ENCODE measurements at regions not wholly inside any gene's neighbourhood (a gene's known extent, or its start where the extent isn't known, plus 50 kb on each side); places are given as distances from the start of the nearest gene placed in this dataset.

DNA sequence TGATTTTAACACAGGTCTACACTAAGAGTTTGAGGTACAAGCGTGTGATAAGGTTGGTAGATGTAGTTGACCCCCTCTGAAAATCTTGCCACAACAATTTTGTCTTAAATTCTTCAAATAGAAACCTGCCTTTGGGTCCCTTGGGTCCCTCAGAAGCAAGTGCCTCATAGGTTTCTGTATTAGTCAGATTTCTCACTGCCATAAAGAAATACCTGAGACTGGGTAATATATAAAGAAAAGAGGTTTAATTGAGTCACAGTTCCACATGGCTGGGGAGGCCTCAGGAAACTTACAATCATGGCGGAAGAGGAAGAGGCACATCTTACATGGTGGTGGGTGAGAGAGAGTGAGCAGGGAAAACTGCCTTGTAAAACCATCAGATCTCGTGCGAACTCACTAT, 301.2 kb downstream of the MAP2K6 start:
- TF ChIP-seq, protein P1, sequence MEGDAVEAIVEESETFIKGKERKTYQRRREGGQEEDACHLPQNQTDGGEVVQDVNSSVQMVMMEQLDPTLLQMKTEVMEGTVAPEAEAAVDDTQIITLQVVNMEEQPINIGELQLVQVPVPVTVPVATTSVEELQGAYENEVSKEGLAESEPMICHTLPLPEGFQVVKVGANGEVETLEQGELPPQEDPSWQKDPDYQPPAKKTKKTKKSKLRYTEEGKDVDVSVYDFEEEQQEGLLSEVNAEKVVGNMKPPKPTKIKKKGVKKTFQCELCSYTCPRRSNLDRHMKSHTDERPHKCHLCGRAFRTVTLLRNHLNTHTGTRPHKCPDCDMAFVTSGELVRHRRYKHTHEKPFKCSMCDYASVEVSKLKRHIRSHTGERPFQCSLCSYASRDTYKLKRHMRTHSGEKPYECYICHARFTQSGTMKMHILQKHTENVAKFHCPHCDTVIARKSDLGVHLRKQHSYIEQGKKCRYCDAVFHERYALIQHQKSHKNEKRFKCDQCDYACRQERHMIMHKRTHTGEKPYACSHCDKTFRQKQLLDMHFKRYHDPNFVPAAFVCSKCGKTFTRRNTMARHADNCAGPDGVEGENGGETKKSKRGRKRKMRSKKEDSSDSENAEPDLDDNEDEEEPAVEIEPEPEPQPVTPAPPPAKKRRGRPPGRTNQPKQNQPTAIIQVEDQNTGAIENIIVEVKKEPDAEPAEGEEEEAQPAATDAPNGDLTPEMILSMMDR (IDR thresholded peaks at IDR 0.05; ENCODE audit: low read depth, low read length): no peak
- TF ChIP-seq EZH2phosphoT487 (IDR thresholded peaks at IDR 0.05; ENCODE audit: low read depth): no peak
